ENCODE measurements at regions not wholly inside any gene's neighbourhood (a gene's known extent, or its start where the extent isn't known, plus 50 kb on each side); places are given as distances from the start of the nearest gene placed in this dataset.

GRCh38 chr6:12221856-12222255 is 68.3 kb upstream of the EDN1 start:
- DNase-seq, result no peak

- DNase-seq, result no peak
Observed at GRCh38 chr6:12222405-12223366, 67.5 kb upstream of the EDN1 start.

GRCh38 chr6:12223383-12223782 is 66.8 kb upstream of the EDN1 start:
- DNase-seq, result no peak

GRCh38 chr6:12224251-12224650 is 65.9 kb upstream of the EDN1 start:
- DNase-seq, result no peak

- no peak for DNase-seq
Observed at GRCh38 chr6:12228447-12229146, 61.6 kb upstream of the EDN1 start.

- DNase-seq, result no peak
Observed at GRCh38 chr6:12229332-12229731, 60.8 kb upstream of the EDN1 start.

GRCh38 chr6:12230523-12230922 is 59.6 kb upstream of the EDN1 start:
- DNase-seq, result no peak

GRCh38 chr6:12232339-12232738 is 57.8 kb upstream of the EDN1 start:
- peak; percentile 92 for DNase-seq

- DNase-seq, result no peak
Observed at GRCh38 chr6:12232821-12233220, 57.3 kb upstream of the EDN1 start.

GRCh38 chr6:12233693-12234571 is 56.2 kb upstream of the EDN1 start:
- DNase-seq, result peak; percentile 91

- DNase-seq, result peak; percentile 32
Observed at GRCh38 chr6:12235341-12235740, 54.8 kb upstream of the EDN1 start.

- DNase-seq, result peak; percentile 86
Observed at GRCh38 chr6:12238219-12238618, 51.9 kb upstream of the EDN1 start.

Measured in suppressor macrophage treated with lipopolysaccharide for 4 hours (primary cell).